Choroid plexus epithelial cell (primary cell): ENCODE measurements at regions not wholly inside any gene's neighbourhood (a gene's known extent, or its start where the extent isn't known, plus 50 kb on each side); places are given as distances from the start of the nearest gene placed in this dataset.

Source experiments
- DNase-seq: peaks from one replicate; pipeline ENCODE4 v3.0.0-alpha.2; 2010; ENCODE audit warnings: low read depth
- H3K4me3 ChIP-seq: 2 replicates; pipeline ENCODE4 v1.5.1; 2011; ENCODE audit warnings: low read depth, mild to moderate bottlenecking, control low read depth, low read length, moderate library complexity
- TF ChIP-seq, protein P1 (sequence below): conservative IDR thresholded peaks from 2 replicates; pipeline ENCODE4 v1.5.1; 2011; ENCODE audit warnings: low read depth, mild to moderate bottlenecking, control low read depth, inconsistent platforms, low read length, moderate library complexity

DNA sequence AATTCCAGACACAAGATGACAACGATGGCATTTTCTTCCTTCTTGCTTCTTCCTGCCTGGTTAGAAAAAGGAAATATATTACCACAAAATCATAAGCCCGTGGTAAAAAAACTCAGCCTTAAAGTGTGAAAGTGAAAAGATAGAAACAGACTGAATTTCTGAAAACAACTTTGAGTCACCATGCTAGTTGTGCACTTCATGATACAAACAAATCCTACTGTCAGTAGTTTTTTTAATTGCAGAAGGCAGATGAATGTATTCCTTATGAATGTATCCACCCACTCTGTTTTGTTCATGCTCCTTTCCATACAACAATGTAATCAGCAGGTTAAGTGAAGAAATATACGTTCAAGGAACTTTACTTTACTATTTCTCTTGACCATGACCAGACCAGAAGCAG lies 1144.7 kb downstream of the OTOL1 start:
- no peak for DNase-seq
- TF ChIP-seq, protein P1, sequence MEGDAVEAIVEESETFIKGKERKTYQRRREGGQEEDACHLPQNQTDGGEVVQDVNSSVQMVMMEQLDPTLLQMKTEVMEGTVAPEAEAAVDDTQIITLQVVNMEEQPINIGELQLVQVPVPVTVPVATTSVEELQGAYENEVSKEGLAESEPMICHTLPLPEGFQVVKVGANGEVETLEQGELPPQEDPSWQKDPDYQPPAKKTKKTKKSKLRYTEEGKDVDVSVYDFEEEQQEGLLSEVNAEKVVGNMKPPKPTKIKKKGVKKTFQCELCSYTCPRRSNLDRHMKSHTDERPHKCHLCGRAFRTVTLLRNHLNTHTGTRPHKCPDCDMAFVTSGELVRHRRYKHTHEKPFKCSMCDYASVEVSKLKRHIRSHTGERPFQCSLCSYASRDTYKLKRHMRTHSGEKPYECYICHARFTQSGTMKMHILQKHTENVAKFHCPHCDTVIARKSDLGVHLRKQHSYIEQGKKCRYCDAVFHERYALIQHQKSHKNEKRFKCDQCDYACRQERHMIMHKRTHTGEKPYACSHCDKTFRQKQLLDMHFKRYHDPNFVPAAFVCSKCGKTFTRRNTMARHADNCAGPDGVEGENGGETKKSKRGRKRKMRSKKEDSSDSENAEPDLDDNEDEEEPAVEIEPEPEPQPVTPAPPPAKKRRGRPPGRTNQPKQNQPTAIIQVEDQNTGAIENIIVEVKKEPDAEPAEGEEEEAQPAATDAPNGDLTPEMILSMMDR = no peak

DNA sequence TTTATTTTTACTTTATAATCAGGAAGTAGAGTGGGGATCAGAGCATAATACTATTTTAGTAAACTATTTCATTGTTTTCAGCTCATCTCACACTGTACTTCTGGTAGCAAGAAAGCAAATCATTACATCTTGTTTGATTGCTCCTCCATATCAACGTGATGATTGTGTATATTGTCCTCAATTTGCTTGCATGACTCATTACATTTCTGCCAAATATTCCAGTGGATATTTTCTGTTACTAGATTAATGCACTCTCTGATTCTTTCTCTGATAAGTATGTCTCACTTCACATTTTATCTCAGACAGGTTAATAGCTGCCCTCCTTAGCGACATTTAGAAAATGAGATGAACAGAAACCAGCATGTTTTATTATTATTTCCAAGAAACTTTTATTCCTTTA lies 1145.3 kb downstream of the OTOL1 start:
- peak; percentile 4 for DNase-seq
- H3K4me3 ChIP-seq = no peak overlapping the region
- TF ChIP-seq, protein P1 = no peak

More for the DNA sequence above, 1144.7 kb downstream of the OTOL1 start:
- H3K4me3 ChIP-seq = no peak overlapping the region

DNA sequence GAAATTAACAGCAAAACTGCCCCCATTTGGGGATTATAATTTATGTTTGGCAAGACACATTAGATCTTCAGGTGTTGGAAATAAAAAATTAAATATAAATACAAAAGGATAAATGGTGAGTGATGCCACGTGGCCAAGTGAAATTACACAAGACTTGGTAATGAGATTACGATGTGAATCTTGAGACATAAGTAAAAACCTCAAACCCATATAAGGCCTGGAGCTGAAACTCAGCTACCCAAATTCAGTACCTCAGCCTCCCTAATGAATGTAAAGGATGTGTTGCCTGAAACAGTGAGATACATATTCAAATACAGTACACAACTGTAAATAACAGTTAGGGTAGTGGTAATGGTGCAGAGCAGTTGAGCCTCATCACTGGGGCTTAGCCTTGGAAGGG lies 1146.6 kb downstream of the OTOL1 start:
- TF ChIP-seq, protein P1 = no peak
- peak; percentile 17 for DNase-seq
- H3K4me3 ChIP-seq = no peak overlapping the region

DNA sequence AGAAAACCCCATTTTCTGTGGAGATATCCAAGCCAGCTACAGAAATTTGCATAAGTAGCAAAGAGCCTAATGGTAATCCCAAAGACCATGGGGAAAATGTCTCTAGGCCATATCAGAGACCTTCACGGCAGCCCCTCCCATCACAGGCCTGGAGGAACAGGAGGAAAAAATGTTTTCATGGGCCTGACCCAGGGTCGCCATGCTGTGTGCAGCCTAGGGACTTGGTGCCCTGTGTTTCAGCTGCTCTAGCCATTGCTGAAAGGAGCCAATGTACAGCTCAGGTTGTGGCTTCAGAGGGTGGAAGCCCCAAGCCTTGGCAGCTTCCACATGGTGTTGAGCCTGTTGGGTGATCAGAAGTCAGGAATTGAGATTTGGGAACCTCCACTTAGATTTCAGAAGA lies 1150.7 kb downstream of the OTOL1 start:
- no peak for DNase-seq
- no peak overlapping the region for H3K4me3 ChIP-seq
- TF ChIP-seq, protein P1 = no peak

DNA sequence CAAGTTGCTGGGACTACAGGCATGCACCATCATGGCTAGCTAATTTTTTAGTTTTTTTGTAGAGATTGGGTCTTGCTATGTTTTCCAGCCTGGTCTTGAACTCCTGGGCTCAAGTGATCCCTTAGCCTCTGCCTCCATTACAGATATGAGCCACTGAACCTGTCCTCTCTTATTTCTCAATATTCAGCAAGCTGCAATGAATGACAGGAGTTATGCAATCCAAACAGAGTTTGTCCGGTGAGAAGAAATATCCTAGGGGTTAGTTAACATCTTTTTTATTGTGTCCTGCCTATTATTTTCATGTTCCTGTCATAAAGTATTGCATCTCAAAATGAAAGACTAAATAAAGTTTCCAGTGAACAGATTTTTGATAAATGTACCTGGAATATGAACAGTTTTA lies 1161.4 kb downstream of the OTOL1 start:
- TF ChIP-seq, protein P1 = no peak
- H3K4me3 ChIP-seq = no peak overlapping the region
- DNase-seq = no peak

DNA sequence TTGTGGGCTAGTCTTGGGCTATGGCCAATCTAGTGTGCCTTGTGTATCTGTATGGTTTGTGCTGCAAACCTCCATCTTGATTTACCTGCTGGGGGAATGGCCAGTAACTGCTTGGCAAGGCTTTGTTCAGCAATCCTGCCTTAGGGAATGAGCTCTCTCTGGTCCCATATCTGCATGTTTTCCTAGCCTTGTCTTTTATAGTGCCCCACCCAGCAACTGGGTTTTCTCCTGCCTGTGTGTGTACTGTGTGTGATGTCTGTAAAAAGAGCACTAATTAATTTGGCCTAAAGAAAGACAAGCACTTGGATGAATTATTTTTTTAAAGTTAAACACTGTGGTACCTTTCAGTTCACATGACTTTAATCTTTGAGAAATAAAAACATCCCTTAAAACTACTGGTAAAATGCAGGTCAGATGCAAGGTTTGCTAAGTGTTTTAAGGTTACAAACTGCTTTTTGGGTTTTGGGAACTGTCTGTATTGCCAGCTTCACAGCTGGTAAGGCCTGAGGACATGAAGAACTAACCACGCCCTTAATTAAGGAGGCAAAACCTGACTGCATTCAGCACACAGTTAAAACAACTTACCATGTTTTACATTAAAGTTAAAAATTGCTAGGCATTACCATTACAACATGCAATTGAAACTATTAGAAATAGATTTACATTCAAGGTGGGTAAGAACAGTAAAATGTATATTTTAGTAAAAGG lies 1169.2 kb downstream of the OTOL1 start:
- no peak for DNase-seq
- TF ChIP-seq, protein P1 = no peak
- H3K4me3 ChIP-seq = no peak overlapping the region

DNA sequence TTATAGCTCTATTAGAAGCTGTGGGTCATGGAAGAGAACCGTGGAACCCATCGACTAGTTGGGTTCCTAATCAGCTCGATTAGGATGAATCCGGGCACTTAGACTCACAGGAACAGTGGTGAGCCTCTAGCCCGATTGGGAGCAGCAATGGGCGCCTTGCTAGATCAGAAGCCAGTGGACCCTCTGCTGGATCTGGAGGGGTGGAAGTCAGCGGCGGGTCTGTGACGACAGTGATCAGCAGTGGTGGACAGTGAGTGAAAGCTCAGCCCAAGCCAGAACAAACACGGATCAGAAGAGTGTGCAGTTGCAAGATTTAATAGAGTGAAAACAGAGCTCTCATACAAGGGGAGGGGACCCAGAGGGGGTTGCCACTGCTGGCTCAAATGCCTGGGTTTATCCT lies 1170.2 kb downstream of the OTOL1 start:
- DNase-seq = no peak
- no peak overlapping the region for H3K4me3 ChIP-seq
- TF ChIP-seq, protein P1 = no peak
